Subcutaneous abdominal adipose tissue (tissue), 5 donors: ENCODE measurements at regions not wholly inside any gene's neighbourhood (a gene's known extent, or its start where the extent isn't known, plus 50 kb on each side); places are given as distances from the start of the nearest gene placed in this dataset.
"Not testable (repeated sequence)": the region's sequence is repeated elsewhere in the genome, so short reads cannot be mapped to it uniquely, and the experiment has no call there.

Experiments
- H3K27ac ChIP-seq: one replicate; pipeline ENCODE4 v1.7.0; 2013; ENCODE audit warnings: low read depth, mild to moderate bottlenecking, inconsistent platforms, low read length, moderate library complexity
- H3K27me3 ChIP-seq, 5 donors: one replicate each; pipeline ENCODE4 v1.7.0; 2013; ENCODE audit warnings: low read length in 5 of 5, inconsistent platforms in 1 of 5; ENCODE audit not compliant: control insufficient read depth in 5 of 5, insufficient read depth in 4 of 5
- H3K36me3 ChIP-seq, 5 donors: one replicate each; pipeline ENCODE4 v1.7.0; 2013; ENCODE audit warnings: low read length in 5 of 5; ENCODE audit not compliant: control insufficient read depth in 5 of 5, insufficient read depth in 5 of 5
- H3K4me1 ChIP-seq, 5 donors: one replicate each; pipeline ENCODE4 v1.7.0; 2013; ENCODE audit warnings: low read length in 5 of 5, mild to moderate bottlenecking in 3 of 5, moderate library complexity in 1 of 5; ENCODE audit not compliant: control insufficient read depth in 5 of 5, insufficient read depth in 5 of 5
- H3K4me3 ChIP-seq, 5 donors: one replicate each; pipeline ENCODE4 v1.7.0; 2013; ENCODE audit warnings: low read length in 5 of 5, low read depth in 1 of 5
- H3K9ac ChIP-seq, 5 donors: one replicate each; pipeline ENCODE4 v1.7.0; 2013; ENCODE audit warnings: low read length in 5 of 5, mild to moderate bottlenecking in 4 of 5, moderate library complexity in 3 of 5
- H3K9me3 ChIP-seq, 5 donors: one replicate each; pipeline ENCODE4 v1.7.0; 2013; ENCODE audit warnings: low read length in 5 of 5; ENCODE audit not compliant: control insufficient read depth in 5 of 5
- donor health status: healthy.
- donor health status: healthy.
- donor health status: healthy.
- donor health status: healthy.
- donor health status: healthy.

DNA sequence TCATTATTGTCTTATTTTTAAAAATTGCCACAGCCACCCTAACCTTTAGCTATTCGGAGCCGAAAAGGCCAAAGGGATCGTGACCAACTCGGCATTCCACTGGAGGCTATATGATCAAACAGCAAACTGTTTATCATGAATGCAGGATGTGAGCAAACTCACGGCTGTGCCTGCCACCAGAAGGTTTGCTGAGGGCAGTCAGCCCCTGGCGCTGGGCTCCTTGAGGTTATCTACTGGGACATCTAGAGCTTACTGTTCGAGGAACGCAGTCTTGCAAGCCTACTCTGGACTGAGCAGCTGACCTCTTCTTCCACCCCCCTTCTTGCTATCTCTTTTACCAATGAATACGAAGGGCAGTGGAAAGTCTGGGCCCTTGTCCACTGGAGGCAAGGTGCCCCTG lies 231.5 kb upstream of the TARS1 start:
- Histone ChIP-seq H3K9ac (no peak overlapping the region), H3K4me3 (no peak overlapping the region), H3K36me3 (no peaks in the 10 kb centered on the region), H3K27ac (no peak overlapping the region), H3K4me1 (peaks cover 0 to 21% (median 17%) of the 10 kb centered on the region in 5 donors), H3K27me3 (no peaks in the 10 kb centered on the region), H3K9me3 (no peaks in the 10 kb centered on the region)

GRCh38 chr5:33210221-33210620 lies 230.5 kb upstream of the TARS1 start:
- not testable (repeated sequence) for H3K9ac ChIP-seq, H3K27ac ChIP-seq, H3K27me3 ChIP-seq

GRCh38 chr5:33210978-33211377 lies 229.8 kb upstream of the TARS1 start:
- no peaks in the 10 kb centered on the region for H3K27me3 ChIP-seq
- H3K4me3 ChIP-seq: no peak overlapping the region
- no peaks in the 10 kb centered on the region for H3K36me3 ChIP-seq
- H3K9ac ChIP-seq: no peak overlapping the region
- H3K4me1 ChIP-seq: peaks cover 0 to 13% (median 12%) of the 10 kb centered on the region in 5 donors
- H3K27ac ChIP-seq: no peak overlapping the region
- no peaks in the 10 kb centered on the region for H3K9me3 ChIP-seq

More at GRCh38 chr5:33210221-33210620, 230.5 kb upstream of the TARS1 start:
- not testable (repeated sequence) for H3K9me3 ChIP-seq, H3K36me3 ChIP-seq, H3K4me3 ChIP-seq
- H3K4me1 ChIP-seq: peaks cover 0 to 20% (median 17%) of the 10 kb centered on the region in 5 donors

DNA sequence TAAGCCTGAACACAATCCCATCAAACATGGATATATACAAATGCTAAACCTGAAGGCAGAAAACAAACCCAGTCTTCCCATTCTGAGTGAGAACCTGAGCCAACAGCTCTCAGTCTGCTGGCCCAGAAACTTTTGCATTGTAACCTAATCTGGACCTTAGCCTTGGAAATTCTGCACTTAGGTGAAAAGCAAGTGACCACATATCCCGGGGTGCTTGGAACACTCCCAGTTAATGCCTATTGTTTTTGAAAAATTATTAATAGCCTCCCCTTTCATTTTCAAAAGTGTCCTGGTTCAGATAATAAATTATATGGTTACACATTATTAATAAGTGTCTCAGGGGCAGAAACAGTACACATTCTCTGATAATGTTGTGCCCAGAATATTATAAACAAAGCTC lies 228.3 kb upstream of the TARS1 start:
- Histone ChIP-seq H3K4me3 (no peak overlapping the region), H3K36me3 (no peaks in the 10 kb centered on the region), H3K27ac (no peak overlapping the region), H3K27me3 (no peaks in the 10 kb centered on the region), H3K9me3 (no peaks in the 10 kb centered on the region), H3K9ac (no peak overlapping the region), H3K4me1 (peaks cover 0 to 9% (median 3%) of the 10 kb centered on the region in 5 donors)

- H3K9ac ChIP-seq: no peak overlapping the region
- H3K4me3 ChIP-seq: no peak overlapping the region
- no peaks in the 10 kb centered on the region for H3K36me3 ChIP-seq
- H3K27me3 ChIP-seq: no peaks in the 10 kb centered on the region
- no peak overlapping the region for H3K27ac ChIP-seq
- no peaks in the 10 kb centered on the region for H3K9me3 ChIP-seq
- H3K4me1 ChIP-seq: peaks cover 0 to 9% (median 3%) of the 10 kb centered on the region in 5 donors
Observed at GRCh38 chr5:33212900-33213299, 227.9 kb upstream of the TARS1 start.

GRCh38 chr5:33223563-33224284 lies 217.0 kb upstream of the TARS1 start:
- peak overlapping the region; percentile 13 for H3K27ac ChIP-seq
- H3K9ac ChIP-seq: no peak overlapping the region
- peaks cover 0 to 4% (median 0%) of the 10 kb centered on the region in 5 donors for H3K9me3 ChIP-seq
- no peaks in the 10 kb centered on the region for H3K27me3 ChIP-seq
- no peak overlapping the region for H3K4me3 ChIP-seq
- H3K36me3 ChIP-seq: no peaks in the 10 kb centered on the region
- H3K4me1 ChIP-seq: peaks cover 0 to 16% (median 8%) of the 10 kb centered on the region in 5 donors

GRCh38 chr5:33224285-33224961 lies 216.3 kb upstream of the TARS1 start:
- H3K9ac ChIP-seq: no peak overlapping the region
- no peak overlapping the region for H3K4me3 ChIP-seq
- H3K27me3 ChIP-seq: no peaks in the 10 kb centered on the region
- H3K36me3 ChIP-seq: no peaks in the 10 kb centered on the region
- H3K4me1 ChIP-seq: peaks cover 0 to 23% (median 9%) of the 10 kb centered on the region in 5 donors
- H3K9me3 ChIP-seq: peaks cover 0 to 4% (median 0%) of the 10 kb centered on the region in 5 donors
- H3K27ac ChIP-seq: no peak overlapping the region

GRCh38 chr5:33227247-33227646 lies 213.5 kb upstream of the TARS1 start:
- Histone ChIP-seq H3K4me3 (no peak overlapping the region), H3K36me3 (no peaks in the 10 kb centered on the region), H3K27ac (no peak overlapping the region), H3K27me3 (no peaks in the 10 kb centered on the region), H3K9me3 (peaks cover 0 to 4% (median 0%) of the 10 kb centered on the region in 5 donors), H3K4me1 (peaks cover 0 to 38% (median 10%) of the 10 kb centered on the region in 5 donors), H3K9ac (no peak overlapping the region)

DNA sequence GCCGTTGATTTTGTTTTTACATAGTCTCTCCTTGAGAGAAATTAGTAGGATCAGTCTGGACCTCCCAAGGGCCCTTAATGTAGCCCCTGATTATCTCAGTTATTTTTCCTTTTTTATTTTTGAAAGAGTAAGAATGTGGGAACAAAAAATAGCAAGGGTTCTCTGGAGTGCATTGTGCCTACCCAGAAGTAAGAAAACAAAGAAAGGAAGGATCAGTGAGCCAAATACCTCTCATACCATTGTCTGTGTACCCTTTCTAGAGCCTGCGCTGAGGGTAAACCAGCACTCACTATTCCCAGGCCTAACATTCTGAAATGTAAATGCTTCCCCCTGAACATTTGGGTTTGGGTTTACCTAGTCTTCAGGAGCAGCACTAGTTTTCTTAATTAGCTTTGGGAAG lies 213.0 kb upstream of the TARS1 start:
- peaks cover 0 to 4% (median 0%) of the 10 kb centered on the region in 5 donors for H3K9me3 ChIP-seq
- H3K4me3 ChIP-seq: no peak overlapping the region
- no peak overlapping the region for H3K9ac ChIP-seq
- H3K36me3 ChIP-seq: no peaks in the 10 kb centered on the region
- H3K27ac ChIP-seq: no peak overlapping the region
- H3K4me1 ChIP-seq: peaks cover 0 to 38% (median 10%) of the 10 kb centered on the region in 5 donors
- no peaks in the 10 kb centered on the region for H3K27me3 ChIP-seq

- H3K9ac ChIP-seq: no peak overlapping the region
- H3K4me3 ChIP-seq: no peak overlapping the region
- H3K36me3 ChIP-seq: no peaks in the 10 kb centered on the region
- peaks cover 0 to 38% (median 10%) of the 10 kb centered on the region in 5 donors for H3K4me1 ChIP-seq
- no peaks in the 10 kb centered on the region for H3K27me3 ChIP-seq
- peaks cover 0 to 4% (median 0%) of the 10 kb centered on the region in 5 donors for H3K9me3 ChIP-seq
- no peak overlapping the region for H3K27ac ChIP-seq
Observed at GRCh38 chr5:33228149-33228548, 212.6 kb upstream of the TARS1 start.
